ENCODE measurements at regions not wholly inside any gene's neighbourhood (a gene's known extent, or its start where the extent isn't known, plus 50 kb on each side); places are given as distances from the start of the nearest gene placed in this dataset.

DNA sequence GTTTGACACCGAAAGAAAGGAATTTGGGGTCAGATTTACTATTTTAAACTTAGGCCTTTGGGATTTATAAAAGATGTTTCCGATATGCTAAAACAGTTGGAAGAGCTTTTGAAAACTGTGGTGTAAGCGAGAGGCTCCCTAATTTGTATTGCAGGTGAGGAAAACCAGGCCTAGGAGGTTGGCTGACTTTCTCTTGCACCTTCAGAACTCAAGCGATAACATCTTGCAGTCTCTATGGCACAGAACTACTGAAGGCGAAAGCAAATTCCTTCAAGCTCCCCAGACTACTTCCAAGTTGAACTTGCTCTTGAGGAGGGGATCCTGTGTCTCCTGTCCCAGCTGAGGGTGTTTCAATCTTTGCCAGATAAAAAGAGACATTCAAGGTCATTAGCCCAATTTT is 685.7 kb downstream of the ADGRL2 start:
- CTCF ChIA-PET = no interaction called here
- intact Hi-C loops (cut with micrococcal nuclease; ENCODE audit: unreplicated experiment) = no loop called here
- Mint-ChIP-seq H3K9me3 (ENCODE audit: low read depth, unreplicated experiment) (peaks cover 4% of the 10 kb centered on the region), H3K27ac (ENCODE audit: unreplicated experiment) (no peak overlapping the region), H3K36me3 (ENCODE audit: insufficient read depth, unreplicated experiment) (no peaks in the 10 kb centered on the region), H3K4me1 (ENCODE audit: low read depth, unreplicated experiment) (no peaks in the 10 kb centered on the region), H3K27me3 (ENCODE audit: unreplicated experiment) (no peaks in the 10 kb centered on the region), H3K4me3 (ENCODE audit: low read depth, unreplicated experiment) (no peak overlapping the region)
- no TSS peak for BruUV-seq (replicated peaks)
- TF ChIP-seq CTCF (IDR thresholded peaks at IDR 0.05; ENCODE audit: unreplicated experiment) = no peak
- DNase-seq = no peak

DNA sequence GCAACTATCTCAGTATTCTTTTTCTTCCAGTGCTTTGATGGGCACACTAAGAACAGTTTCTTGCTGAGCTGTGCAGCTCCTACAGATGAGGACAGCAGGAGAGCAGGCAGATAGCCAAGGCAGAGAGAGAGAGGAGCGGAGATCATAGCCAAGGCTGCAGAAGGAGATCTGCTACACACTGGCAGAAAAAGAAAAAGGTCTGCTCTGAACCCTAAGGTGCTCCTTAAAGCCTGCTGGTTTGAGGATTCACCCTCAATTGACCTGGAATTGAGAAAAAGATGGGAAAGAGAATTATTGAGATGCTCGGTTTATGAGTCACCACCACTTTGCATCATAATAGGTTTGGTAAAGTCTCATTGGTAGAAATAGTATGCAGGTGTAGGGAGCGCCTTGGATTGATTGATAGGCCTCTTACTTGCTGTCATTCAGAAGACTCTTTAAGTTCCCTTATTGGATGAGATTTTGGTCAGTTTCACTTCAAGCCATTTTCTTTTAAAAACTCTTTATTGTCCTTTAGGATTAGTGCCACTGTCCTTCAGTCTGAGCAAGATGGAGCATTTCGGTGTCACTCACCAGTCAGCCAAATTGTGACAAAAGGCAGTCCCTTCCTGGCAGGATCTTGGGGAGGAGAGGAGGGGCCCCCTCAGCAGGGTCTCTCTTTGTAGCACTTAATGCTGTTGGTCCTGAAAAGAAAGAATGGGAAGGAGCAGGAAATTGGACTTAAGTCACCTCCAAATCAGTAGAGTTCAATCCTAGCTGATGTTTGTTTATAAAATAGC is 685.0 kb downstream of the ADGRL2 start:
- no peak overlapping the region for H3K4me3 Mint-ChIP-seq (ENCODE audit: low read depth, unreplicated experiment)
- DNase-seq = no peak
- no TSS peak for BruUV-seq (replicated peaks)
- no peak for TF ChIP-seq CTCF (IDR thresholded peaks at IDR 0.05; ENCODE audit: unreplicated experiment)
- CTCF ChIA-PET = no interaction called here
- intact Hi-C loops (cut with micrococcal nuclease; ENCODE audit: unreplicated experiment) = no loop called here
- H3K36me3 Mint-ChIP-seq (ENCODE audit: insufficient read depth, unreplicated experiment) = no peaks in the 10 kb centered on the region
- no peaks in the 10 kb centered on the region for H3K27me3 Mint-ChIP-seq (ENCODE audit: unreplicated experiment)
- H3K27ac Mint-ChIP-seq (ENCODE audit: unreplicated experiment) = no peak overlapping the region
- peaks cover 4% of the 10 kb centered on the region for H3K9me3 Mint-ChIP-seq (ENCODE audit: low read depth, unreplicated experiment)
- no peaks in the 10 kb centered on the region for H3K4me1 Mint-ChIP-seq (ENCODE audit: low read depth, unreplicated experiment)

DNA sequence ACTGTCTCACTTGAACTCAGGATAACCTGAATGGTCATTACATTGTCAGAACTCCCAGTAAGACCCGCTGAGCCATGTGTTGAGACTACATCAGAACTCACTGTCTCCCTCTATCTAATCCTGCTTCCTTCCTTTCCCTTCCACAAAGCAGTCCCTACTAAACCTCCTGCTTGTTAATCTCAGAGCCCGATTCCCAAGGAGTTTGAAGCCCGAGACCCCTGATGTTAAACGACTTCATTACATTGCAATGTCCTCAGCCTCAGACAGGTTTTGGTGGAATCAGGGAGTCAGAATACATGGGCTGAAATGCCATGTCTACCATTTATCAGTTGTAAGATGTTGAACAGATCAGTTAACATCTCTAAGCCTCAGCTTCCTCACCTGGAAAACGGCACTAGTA is 682.4 kb downstream of the ADGRL2 start:
- DNase-seq = no peak
- intact Hi-C loops (cut with micrococcal nuclease; ENCODE audit: unreplicated experiment) = no loop called here
- Mint-ChIP-seq H3K4me3 (ENCODE audit: low read depth, unreplicated experiment) (no peak overlapping the region), H3K27me3 (ENCODE audit: unreplicated experiment) (no peaks in the 10 kb centered on the region), H3K4me1 (ENCODE audit: low read depth, unreplicated experiment) (no peaks in the 10 kb centered on the region), H3K36me3 (ENCODE audit: insufficient read depth, unreplicated experiment) (no peaks in the 10 kb centered on the region), H3K9me3 (ENCODE audit: low read depth, unreplicated experiment) (peaks cover 4% of the 10 kb centered on the region), H3K27ac (ENCODE audit: unreplicated experiment) (no peak overlapping the region)
- TF ChIP-seq CTCF (IDR thresholded peaks at IDR 0.05; ENCODE audit: unreplicated experiment) = no peak
- CTCF ChIA-PET = no interaction called here
- BruUV-seq (replicated peaks) = no TSS peak

DNA sequence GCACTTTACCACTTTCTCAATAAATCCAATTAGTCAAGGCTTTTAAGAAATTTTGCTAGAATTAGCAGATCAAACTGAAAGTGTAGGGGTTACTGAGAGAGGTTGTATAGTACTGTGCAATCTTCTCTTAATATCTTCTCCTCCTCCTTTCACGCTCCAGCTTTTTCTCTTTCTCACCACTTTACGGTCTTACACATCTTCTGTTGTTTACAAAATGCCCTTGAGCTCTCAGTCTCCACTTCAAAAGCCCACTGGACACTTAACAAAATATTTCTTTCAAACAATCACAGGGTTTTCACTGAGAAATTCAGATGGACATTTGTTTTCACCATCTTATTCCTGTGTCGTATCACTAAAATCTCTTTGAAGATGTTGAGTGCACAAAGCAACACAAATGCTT is 678.2 kb downstream of the ADGRL2 start:
- H3K9me3 Mint-ChIP-seq (ENCODE audit: low read depth, unreplicated experiment) = no peaks in the 10 kb centered on the region

More for the DNA sequence above, 678.2 kb downstream of the ADGRL2 start:
- no peak for DNase-seq
- BruUV-seq (replicated peaks) = no TSS peak
- CTCF ChIA-PET = no interaction called here
- Mint-ChIP-seq H3K36me3 (ENCODE audit: insufficient read depth, unreplicated experiment) (no peaks in the 10 kb centered on the region), H3K4me3 (ENCODE audit: low read depth, unreplicated experiment) (no peak overlapping the region), H3K27ac (ENCODE audit: unreplicated experiment) (no peak overlapping the region), H3K27me3 (ENCODE audit: unreplicated experiment) (no peaks in the 10 kb centered on the region), H3K4me1 (ENCODE audit: low read depth, unreplicated experiment) (no peaks in the 10 kb centered on the region)
- no peak for TF ChIP-seq CTCF (IDR thresholded peaks at IDR 0.05; ENCODE audit: unreplicated experiment)
- intact Hi-C loops (cut with micrococcal nuclease; ENCODE audit: unreplicated experiment) = no loop called here
